GM21390 (cell line): ENCODE measurements at regions not wholly inside any gene's neighbourhood (a gene's known extent, or its start where the extent isn't known, plus 50 kb on each side); places are given as distances from the start of the nearest gene placed in this dataset.
"Not testable (repeated sequence)": the region's sequence is repeated elsewhere in the genome, so short reads cannot be mapped to it uniquely, and the experiment has no call there.

Source experiments
- ATAC-seq: cut with Tn5 transposase; IDR thresholded peaks from one replicate; pipeline ENCODE4 v1.9.1; 2021; ENCODE audit not compliant: unreplicated experiment

- ATAC-seq = no peak
Measured at GRCh38 chr5:100043475-100043874, 491.7 kb upstream of the FAM174A start.

DNA sequence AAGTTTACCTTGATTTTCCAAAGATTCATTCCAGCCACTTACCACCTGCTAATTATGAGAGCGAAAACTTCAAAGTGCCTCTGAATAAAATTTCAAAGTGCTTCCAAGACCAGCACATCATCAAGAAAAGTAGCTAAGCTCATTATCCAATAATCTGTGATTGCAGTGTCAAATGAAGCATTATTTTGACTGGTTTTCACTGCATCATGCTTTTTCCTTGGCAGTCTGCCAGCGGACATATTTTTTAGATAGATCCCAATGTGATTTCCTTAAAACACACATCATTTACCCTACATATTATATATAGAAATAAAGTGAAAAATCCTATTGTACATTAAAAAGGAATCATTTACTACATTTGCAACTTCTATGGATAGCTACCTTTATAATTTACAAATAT is 508.6 kb upstream of the FAM174A start:
- no peak for ATAC-seq

DNA sequence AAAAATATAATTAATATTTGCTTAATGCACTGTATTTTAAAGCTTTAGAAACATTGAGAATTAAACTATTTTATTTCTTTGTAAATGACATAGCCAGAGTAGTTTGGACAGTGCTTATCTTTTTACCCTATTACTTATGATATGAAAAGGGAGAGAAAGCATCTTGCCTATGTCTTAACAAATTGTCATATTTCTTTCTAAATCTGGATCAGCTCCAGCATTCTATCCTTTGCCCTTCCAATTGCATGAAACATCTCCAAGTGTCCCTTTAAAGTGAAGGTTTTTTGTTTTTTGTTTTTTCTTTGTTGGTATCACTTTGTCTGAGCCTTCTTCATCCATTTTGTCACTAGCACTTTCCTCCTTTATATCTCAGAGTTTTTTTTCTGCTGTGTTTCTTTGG is 511.6 kb upstream of the FAM174A start:
- ATAC-seq = no peak

DNA sequence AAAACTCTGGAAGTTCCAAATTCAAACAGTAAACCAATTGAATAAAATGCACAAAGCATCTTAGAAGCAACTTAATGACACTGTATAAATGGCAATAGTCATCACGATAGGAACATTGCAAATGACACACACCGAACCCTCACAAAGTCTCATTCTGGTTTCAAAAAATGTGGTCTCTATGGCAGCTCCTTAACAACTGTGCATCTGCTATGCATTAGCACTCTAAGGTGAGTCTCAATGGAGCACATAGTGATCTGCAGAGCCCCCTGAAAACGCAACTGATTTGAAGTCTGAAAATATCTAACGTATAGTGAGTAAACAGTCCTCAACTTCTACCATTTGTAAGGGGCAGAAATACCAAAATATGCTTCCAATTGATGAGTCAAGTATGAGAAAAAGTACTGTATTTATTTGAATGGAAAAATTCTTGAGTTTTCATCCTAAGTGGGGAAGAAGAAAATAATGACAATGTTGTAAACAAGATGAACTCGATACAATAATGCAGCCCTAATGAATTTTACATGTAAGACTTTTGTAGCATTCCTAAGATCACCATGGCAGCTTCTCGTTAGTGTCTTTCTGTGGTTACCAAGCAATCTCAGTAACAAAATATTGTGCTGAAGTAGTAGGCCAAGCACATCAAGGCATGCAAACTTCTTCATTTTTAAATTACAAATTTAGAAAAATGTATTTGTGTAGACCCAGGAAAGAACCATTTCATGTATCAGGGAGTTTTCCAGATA is 517.5 kb upstream of the FAM174A start:
- ATAC-seq = no peak

DNA sequence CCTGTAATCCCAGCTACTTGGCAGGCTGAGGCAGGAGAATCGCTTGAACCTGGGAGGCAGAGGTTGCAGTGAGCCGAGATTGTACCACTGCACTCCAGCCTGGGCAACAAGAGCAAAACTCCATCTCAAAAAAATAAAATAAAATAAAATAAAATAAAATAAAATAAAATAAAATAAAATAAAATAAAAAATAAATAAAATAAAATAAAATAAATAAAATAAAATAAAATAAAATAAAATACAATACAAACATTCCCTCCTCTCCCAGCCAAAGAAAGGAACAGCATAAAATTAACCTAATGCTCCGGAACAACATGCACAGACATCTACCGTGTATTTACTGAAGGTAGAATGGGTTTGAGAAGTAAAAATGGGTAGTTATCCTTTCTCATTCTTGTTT is 521.9 kb upstream of the FAM174A start:
- ATAC-seq = not testable (repeated sequence)

GRCh38 chr5:100011160-100011559 is 524.0 kb upstream of the FAM174A start:
- ATAC-seq = not testable (repeated sequence)

GRCh38 chr5:100004969-100005368 is 530.2 kb upstream of the FAM174A start:
- ATAC-seq = no peak

- no peak for ATAC-seq
Measured at GRCh38 chr5:99998319-99998718, 536.9 kb upstream of the FAM174A start.

DNA sequence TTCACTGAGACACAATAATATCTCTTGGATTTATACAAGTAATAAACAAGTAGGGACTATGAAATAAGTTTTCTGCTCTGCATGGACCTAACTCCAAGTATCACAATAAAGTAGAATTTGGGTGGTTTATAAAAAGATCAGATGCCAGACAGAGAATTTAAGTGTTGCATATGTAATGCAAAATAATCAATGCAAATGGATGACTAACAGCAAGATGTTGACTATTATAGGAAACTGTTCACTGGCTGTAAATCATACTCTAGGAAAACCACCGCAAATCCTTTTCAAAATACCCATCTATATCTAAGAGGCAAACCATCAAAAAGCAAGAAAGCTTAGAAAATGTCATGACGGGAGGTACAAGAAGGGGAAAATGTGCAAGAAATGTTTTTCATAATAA is 539.8 kb upstream of the FAM174A start:
- ATAC-seq = no peak

GRCh38 chr5:99973779-99974178 is 561.4 kb upstream of the FAM174A start:
- ATAC-seq = no peak

- no peak for ATAC-seq
Measured at GRCh38 chr5:99955962-99956361, 579.2 kb upstream of the FAM174A start.

- no peak for ATAC-seq
Measured at GRCh38 chr5:99955006-99955405, 580.2 kb upstream of the FAM174A start.

- ATAC-seq = no peak
Measured at GRCh38 chr5:99949969-99950524, 585.1 kb upstream of the FAM174A start.

- ATAC-seq = no peak
Measured at GRCh38 chr5:99949361-99949760, 585.8 kb upstream of the FAM174A start.

GRCh38 chr5:99948850-99949249 is 586.3 kb upstream of the FAM174A start:
- ATAC-seq = no peak

DNA sequence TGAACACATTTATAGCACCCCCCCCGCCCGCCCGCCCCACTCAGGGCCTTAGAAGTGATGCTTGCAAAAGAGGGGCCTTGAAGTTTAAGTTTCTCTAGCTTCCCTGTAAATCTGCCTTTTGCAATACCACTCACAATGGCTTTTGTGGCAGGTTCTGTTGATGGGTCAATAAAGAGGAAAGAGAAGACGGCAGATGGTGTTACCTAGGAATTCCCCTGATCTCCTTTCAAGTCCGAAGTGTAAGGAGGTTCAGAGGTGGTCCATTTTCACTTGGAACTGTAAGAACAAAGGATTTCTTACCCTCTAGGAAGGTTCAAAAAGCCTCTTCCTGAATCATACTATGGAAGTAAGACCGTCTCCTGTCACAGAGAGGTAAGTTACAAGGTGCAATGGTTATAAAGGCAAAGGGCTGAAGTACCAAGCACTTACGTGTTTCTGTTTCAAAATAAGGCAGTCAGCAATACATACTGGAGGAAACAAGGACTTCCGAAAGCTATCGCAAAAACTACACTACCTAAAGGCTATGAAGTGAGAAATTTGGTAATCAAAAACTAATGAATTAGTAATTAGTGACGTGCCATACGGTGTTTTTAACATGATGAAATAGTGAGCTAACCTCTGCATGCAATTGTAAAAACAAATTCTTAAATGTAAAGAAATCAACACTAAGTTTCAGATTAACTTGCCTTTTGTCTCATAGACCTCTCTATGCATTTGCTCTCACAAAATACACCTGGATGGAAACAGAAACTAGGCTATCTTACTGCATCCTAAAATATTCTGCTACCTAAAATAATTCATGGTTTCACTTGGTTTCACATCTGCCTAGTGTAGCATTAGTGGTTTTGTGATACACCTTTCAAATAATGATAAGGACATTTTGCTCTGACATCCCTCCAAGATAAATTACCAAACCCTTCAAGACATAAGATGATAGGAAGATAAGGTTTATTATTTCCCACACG is 589.4 kb upstream of the FAM174A start:
- no peak for ATAC-seq

DNA sequence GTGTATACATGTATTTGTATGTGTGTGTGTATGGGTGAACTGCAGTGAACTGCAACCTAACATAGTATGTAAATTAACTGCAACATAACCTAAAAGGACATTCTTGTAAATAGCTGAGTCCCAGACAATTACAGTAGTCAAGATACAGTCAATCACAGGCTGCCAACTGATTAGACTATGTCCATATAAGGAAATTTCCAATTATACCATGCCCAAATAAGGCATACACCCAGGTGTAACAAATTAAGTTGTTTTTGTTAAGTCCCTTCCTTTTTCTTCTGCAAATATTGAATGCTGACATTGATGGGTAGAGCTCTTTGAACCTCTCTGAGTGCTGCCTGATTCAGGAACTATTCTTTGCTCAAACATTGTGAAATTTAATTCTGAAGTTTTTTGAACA is 594.6 kb upstream of the FAM174A start:
- no peak for ATAC-seq

GRCh38 chr5:99936911-99937310 is 598.3 kb upstream of the FAM174A start:
- no peak for ATAC-seq

DNA sequence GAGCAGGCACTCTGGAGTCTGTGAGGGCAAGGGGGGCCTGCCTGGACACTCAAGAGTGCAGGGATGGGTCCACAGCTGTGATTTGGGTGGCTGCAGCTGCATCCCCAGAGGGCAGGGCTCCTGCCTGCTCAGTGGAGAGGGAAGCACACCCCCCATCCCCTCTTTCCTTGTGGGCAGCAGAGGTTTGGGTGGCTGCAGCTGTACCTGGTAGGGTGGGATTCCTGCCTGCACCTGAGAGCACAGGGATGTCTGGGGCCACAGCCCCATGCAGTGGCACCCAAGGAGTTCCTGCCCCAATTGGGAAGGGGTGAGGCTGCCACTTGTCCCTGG is 605.4 kb upstream of the FAM174A start:
- ATAC-seq = no peak

DNA sequence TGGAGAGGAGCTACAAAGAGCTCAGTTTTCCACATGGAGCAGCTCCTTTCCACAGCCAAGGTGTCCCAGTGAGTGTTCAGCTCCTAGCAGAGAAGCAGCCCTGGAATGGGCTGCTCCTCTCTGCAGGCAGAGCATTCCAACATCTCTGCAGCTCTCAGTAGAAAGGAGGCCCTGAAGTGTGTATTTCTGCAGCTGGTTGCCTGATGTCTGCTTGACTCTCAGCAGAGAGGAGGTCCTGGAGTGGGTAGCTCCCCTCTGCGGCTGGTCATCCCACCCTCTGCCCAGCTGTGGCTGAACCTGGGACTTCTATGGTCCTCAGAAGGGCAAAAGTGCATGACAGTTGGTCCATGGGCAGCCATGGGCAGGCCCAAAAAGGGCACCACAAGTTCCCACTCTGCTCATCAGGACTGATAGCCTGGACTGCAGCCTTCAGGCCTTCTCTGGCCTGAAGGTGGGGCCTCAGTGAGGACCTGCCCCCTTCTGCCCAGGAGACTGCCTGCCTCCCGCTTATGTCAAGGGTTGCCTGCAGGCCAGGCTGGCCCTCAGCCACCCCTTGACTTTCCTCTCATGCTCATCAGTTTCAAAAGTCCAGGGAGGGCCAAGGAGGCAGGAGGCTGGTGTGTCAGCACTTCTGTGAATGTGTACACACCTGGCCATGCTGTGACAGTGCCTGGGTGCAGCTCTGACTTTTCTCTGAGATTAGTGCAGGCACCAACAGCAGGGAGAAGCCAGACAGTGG is 605.9 kb upstream of the FAM174A start:
- ATAC-seq = no peak

DNA sequence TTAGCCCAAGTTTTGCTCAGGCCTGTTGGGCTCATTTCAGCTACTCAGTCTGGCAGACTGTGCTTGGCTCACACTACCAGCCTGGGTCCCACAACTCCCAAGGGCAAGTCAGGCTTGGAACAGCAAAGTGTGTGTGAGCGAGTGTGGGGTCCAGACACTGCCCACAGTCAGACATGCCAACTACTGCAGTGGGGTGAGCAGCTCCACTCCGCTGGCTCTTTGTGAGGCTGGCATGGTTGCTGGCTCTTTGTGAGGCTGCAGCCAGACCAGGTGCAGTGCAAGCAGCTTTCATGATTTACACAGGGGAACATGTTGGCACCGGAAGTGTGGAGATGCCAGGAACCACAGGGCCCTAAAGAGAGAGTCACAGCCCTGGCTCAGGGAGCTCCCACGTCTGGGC is 606.7 kb upstream of the FAM174A start:
- no peak for ATAC-seq
